Muscle of leg (tissue), 3 donors: ENCODE measurements at regions not wholly inside any gene's neighbourhood (a gene's known extent, or its start where the extent isn't known, plus 50 kb on each side); places are given as distances from the start of the nearest gene placed in this dataset.

Source experiments
- DNase-seq: peaks from one replicate; pipeline ENCODE4 v3.0.0; 2013
- H3K27ac ChIP-seq: one replicate; pipeline ENCODE4 v1.5.1; 2013; ENCODE audit warnings: mild to moderate bottlenecking, low read length, control low read depth
- H3K27me3 ChIP-seq: one replicate; pipeline ENCODE4 v1.6.1; 2013; ENCODE audit warnings: low read length; ENCODE audit not compliant: control insufficient read depth, insufficient read depth
- H3K36me3 ChIP-seq: one replicate; pipeline ENCODE4 v1.6.1; 2013; ENCODE audit warnings: low read length; ENCODE audit not compliant: control insufficient read depth, insufficient read depth
- H3K4me1 ChIP-seq: one replicate; pipeline ENCODE4 v1.6.1; 2013; ENCODE audit warnings: low read length; ENCODE audit not compliant: control insufficient read depth, insufficient read depth
- H3K4me3 ChIP-seq: one replicate; pipeline ENCODE4 v1.5.1; 2013; ENCODE audit warnings: low read length, control low read depth
- H3K9me3 ChIP-seq: replicated peaks from 2 replicates; pipeline ENCODE4 v1.6.1; 2013; ENCODE audit warnings: low read depth, low read length; ENCODE audit not compliant: control insufficient read depth
- WGBS: methylation state at CpG from one replicate; pipeline ENCODE4 v1.1.5; 2013; ENCODE audit warnings: missing lambda C conversion rate; ENCODE audit not compliant: insufficient coverage; 5-methylcytosine and 5-hydroxymethylcytosine counted together

GRCh38 chr14:98014851-98015615, 1217.9 kb downstream of the VRK1 start:
- 56% methylated on average over 2 of the region's 3 CpGs for WGBS
- H3K4me3 ChIP-seq, result no peak overlapping the region
- no peak overlapping the region for H3K27ac ChIP-seq
- H3K27me3 ChIP-seq, result no peaks in the 10 kb centered on the region
- no peaks in the 10 kb centered on the region for H3K4me1 ChIP-seq
- H3K9me3 ChIP-seq, result no peaks in the 10 kb centered on the region
- DNase-seq, result peak; percentile 5
- no peaks in the 10 kb centered on the region for H3K36me3 ChIP-seq

- Histone ChIP-seq H3K4me1 (no peaks in the 10 kb centered on the region), H3K27ac (no peak overlapping the region), H3K4me3 (no peak overlapping the region), H3K9me3 (no peaks in the 10 kb centered on the region), H3K27me3 (no peaks in the 10 kb centered on the region), H3K36me3 (no peaks in the 10 kb centered on the region)
- no CpG with 5 or more reads among the region's 2 CpGs for WGBS
- no peak for DNase-seq
These were observed 1218.7 kb downstream of the VRK1 start for GRCh38 chr14:98015921-98016320.

- H3K27ac ChIP-seq, result no peak overlapping the region
- no peaks in the 10 kb centered on the region for H3K4me1 ChIP-seq
- no peak for DNase-seq
- H3K27me3 ChIP-seq, result no peaks in the 10 kb centered on the region
- H3K9me3 ChIP-seq, result no peaks in the 10 kb centered on the region
- no peak overlapping the region for H3K4me3 ChIP-seq
- no peaks in the 10 kb centered on the region for H3K36me3 ChIP-seq
- WGBS, result no CpG with 5 or more reads among the region's 2 CpGs
These were observed 1221.4 kb downstream of the VRK1 start for GRCh38 chr14:98018628-98019027.

- Histone ChIP-seq H3K4me1 (no peaks in the 10 kb centered on the region), H3K27me3 (no peaks in the 10 kb centered on the region), H3K9me3 (no peaks in the 10 kb centered on the region), H3K36me3 (no peaks in the 10 kb centered on the region), H3K4me3 (no peak overlapping the region), H3K27ac (no peak overlapping the region)
- WGBS, result 89% methylated on average over 3 of the region's 11 CpGs
- DNase-seq, result no peak
These were observed 1225.6 kb downstream of the VRK1 start for GRCh38 chr14:98022541-98023520.

- 83% methylated on average over 1 of the region's 6 CpGs for WGBS
- no peak for DNase-seq
- H3K4me1 ChIP-seq, result no peaks in the 10 kb centered on the region
These were observed 1231.0 kb downstream of the VRK1 start for GRCh38 chr14:98028162-98028561.

GRCh38 chr14:98035396-98035795, 1236.6 kb downstream of the BCL11B start:
- Histone ChIP-seq H3K27me3 (no peaks in the 10 kb centered on the region), H3K9me3 (peaks cover 4% of the 10 kb centered on the region), H3K36me3 (no peaks in the 10 kb centered on the region), H3K4me3 (no peak overlapping the region), H3K4me1 (no peaks in the 10 kb centered on the region), H3K27ac (no peak overlapping the region)
- DNase-seq, result no peak
- 10% methylated on average over 2 of the region's 4 CpGs for WGBS

More at GRCh38 chr14:98028162-98028561, 1231.0 kb downstream of the VRK1 start:
- Histone ChIP-seq H3K9me3 (peaks cover 4% of the 10 kb centered on the region), H3K4me3 (no peak overlapping the region), H3K27ac (no peak overlapping the region), H3K27me3 (no peaks in the 10 kb centered on the region), H3K36me3 (no peaks in the 10 kb centered on the region)

GRCh38 chr14:98037831-98038230, 1234.2 kb downstream of the BCL11B start:
- H3K4me1 ChIP-seq, result no peaks in the 10 kb centered on the region
- H3K27ac ChIP-seq, result no peak overlapping the region
- H3K9me3 ChIP-seq, result no peaks in the 10 kb centered on the region
- 53% methylated on average over 2 of the region's 7 CpGs for WGBS
- DNase-seq, result peak; percentile 3
- H3K36me3 ChIP-seq, result no peaks in the 10 kb centered on the region
- no peaks in the 10 kb centered on the region for H3K27me3 ChIP-seq
- H3K4me3 ChIP-seq, result no peak overlapping the region

GRCh38 chr14:98056946-98057345, 1215.1 kb downstream of the BCL11B start:
- no CpG with 5 or more reads among the region's 5 CpGs for WGBS
- H3K27ac ChIP-seq, result no peak overlapping the region

GRCh38 chr14:98059106-98059505, 1212.9 kb downstream of the BCL11B start:
- Histone ChIP-seq H3K27me3 (no peaks in the 10 kb centered on the region), H3K36me3 (no peaks in the 10 kb centered on the region), H3K4me1 (no peaks in the 10 kb centered on the region), H3K9me3 (no peaks in the 10 kb centered on the region), H3K4me3 (no peak overlapping the region), H3K27ac (no peak overlapping the region)
- DNase-seq, result no peak
- WGBS, result 48% methylated on average over 5 of the region's 5 CpGs

More at GRCh38 chr14:98056946-98057345, 1215.1 kb downstream of the BCL11B start:
- DNase-seq, result no peak
- no peaks in the 10 kb centered on the region for H3K9me3 ChIP-seq
- no peak overlapping the region for H3K4me3 ChIP-seq
- no peaks in the 10 kb centered on the region for H3K36me3 ChIP-seq
- no peaks in the 10 kb centered on the region for H3K4me1 ChIP-seq
- no peaks in the 10 kb centered on the region for H3K27me3 ChIP-seq

- Histone ChIP-seq H3K4me3 (no peak overlapping the region), H3K9me3 (no peaks in the 10 kb centered on the region), H3K4me1 (no peaks in the 10 kb centered on the region), H3K27ac (no peak overlapping the region), H3K36me3 (no peaks in the 10 kb centered on the region), H3K27me3 (no peaks in the 10 kb centered on the region)
- WGBS, result 40% methylated on average over 2 of the region's 10 CpGs
- DNase-seq, result no peak
These were observed 1209.9 kb downstream of the BCL11B start for GRCh38 chr14:98062083-98062482.
